ENCODE measurements at regions not wholly inside any gene's neighbourhood (a gene's known extent, or its start where the extent isn't known, plus 50 kb on each side); places are given as distances from the start of the nearest gene placed in this dataset.

DNA sequence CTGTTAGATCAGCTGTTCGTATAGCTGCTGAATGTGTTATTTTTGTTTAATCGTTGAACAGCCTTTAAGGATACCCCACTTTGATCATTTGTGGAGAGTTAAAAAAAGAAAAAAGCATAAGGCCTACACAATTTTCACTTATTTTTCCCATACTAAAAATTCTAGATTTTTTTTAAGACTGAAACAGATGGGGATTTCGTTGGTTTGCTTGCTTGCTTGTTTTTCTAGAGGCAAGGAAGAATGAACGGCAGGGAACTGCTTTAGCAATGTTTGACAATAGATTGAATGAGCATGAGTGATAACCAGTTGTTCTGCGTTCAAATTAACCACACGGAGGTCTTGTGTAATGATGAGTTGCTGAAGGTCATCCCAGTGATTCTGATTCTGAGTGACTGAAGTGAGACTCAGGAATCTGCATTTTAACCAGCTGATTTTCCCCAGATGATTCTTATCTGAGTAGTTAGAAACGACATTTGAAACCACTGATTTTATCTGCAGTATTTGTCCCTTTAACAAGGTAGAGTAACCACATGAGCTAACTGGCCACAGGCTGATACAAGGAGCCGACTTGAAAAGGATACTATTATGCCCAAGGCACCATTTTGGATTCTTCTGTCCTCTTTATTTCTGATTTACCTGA lies 85.9 kb downstream of the GPR37 start:
- TF ChIP-seq, protein P1, sequence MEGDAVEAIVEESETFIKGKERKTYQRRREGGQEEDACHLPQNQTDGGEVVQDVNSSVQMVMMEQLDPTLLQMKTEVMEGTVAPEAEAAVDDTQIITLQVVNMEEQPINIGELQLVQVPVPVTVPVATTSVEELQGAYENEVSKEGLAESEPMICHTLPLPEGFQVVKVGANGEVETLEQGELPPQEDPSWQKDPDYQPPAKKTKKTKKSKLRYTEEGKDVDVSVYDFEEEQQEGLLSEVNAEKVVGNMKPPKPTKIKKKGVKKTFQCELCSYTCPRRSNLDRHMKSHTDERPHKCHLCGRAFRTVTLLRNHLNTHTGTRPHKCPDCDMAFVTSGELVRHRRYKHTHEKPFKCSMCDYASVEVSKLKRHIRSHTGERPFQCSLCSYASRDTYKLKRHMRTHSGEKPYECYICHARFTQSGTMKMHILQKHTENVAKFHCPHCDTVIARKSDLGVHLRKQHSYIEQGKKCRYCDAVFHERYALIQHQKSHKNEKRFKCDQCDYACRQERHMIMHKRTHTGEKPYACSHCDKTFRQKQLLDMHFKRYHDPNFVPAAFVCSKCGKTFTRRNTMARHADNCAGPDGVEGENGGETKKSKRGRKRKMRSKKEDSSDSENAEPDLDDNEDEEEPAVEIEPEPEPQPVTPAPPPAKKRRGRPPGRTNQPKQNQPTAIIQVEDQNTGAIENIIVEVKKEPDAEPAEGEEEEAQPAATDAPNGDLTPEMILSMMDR (IDR thresholded peaks at IDR 0.05): no peak
- TF ChIP-seq POLR2A (IDR thresholded peaks at IDR 0.05): no peak
